GM12891 (cell line): ENCODE measurements at regions not wholly inside any gene's neighbourhood (a gene's known extent, or its start where the extent isn't known, plus 50 kb on each side); places are given as distances from the start of the nearest gene placed in this dataset.

Experiments
- PAX5 ChIP-seq: IDR thresholded peaks from 2 replicates; pipeline ENCODE4 v1.6.1; 2011; ENCODE audit warnings: low read length, moderate library complexity, mild to moderate bottlenecking; ENCODE audit not compliant: insufficient read depth, severe bottlenecking
- POLR2A ChIP-seq: IDR thresholded peaks from 2 replicates; pipeline ENCODE4 v1.6.1; 2011; ENCODE audit warnings: low read depth, low read length, control low read depth
- POLR2AphosphoS5 ChIP-seq: IDR thresholded peaks from 2 replicates; pipeline ENCODE4 v1.6.1; 2011; ENCODE audit warnings: low read depth, low read length, control low read depth
- SPI1 ChIP-seq: IDR thresholded peaks from 2 replicates; pipeline ENCODE4 v1.6.1; 2011; ENCODE audit warnings: low read depth, low read length, control low read depth
- TAF1 ChIP-seq: IDR thresholded peaks from 2 replicates; pipeline ENCODE4 v1.6.1; 2011; ENCODE audit warnings: low read depth, low read length, control low read depth

- TF ChIP-seq TAF1 (no peak), POLR2A (no peak), SPI1 (no peak), POLR2AphosphoS5 (no peak), PAX5 (no peak)
Observed at GRCh38 chr2:149782572-149782971, 195.0 kb upstream of the MMADHC start.
